ENCODE measurements at regions not wholly inside any gene's neighbourhood (a gene's known extent, or its start where the extent isn't known, plus 50 kb on each side); places are given as distances from the start of the nearest gene placed in this dataset.

- Histone ChIP-seq H3K18ac (ENCODE audit: insufficient read length, low read depth, low read length) (no peak overlapping the region), H3K23ac (ENCODE audit: insufficient read length, low read depth, low read length) (no peak overlapping the region), H3K4me2 (ENCODE audit: insufficient read depth, insufficient read length, low read length) (no peak overlapping the region), H2BK120ac (ENCODE audit: low read depth, low read length, poor library complexity, severe bottlenecking) (no peak overlapping the region), H2AFZ (ENCODE audit: low read length) (no peak overlapping the region), H3K4me1 (ENCODE audit: insufficient read depth, low read length) (peaks cover 2% of the 10 kb centered on the region; the same call in 1 of the 2 replicates), H4K91ac (ENCODE audit: insufficient read length, low read depth, low read length) (no peak overlapping the region), H4K8ac (replicated peaks; ENCODE audit: insufficient read length, low read depth, low read length) (no peak overlapping the region), H3K23me2 (ENCODE audit: insufficient read length, low read depth, low read length, poor library complexity, severe bottlenecking) (no peaks in the 10 kb centered on the region), H4K20me1 (ENCODE audit: control insufficient read depth, insufficient read depth, insufficient read length) (no peaks in the 10 kb centered on the region), H4K5ac (ENCODE audit: insufficient read length, low read depth, low read length) (no peak overlapping the region), H3K27me3 (ENCODE audit: insufficient read depth, low read length) (no peaks in the 10 kb centered on the region), H3K79me2 (ENCODE audit: insufficient read depth, low read length) (no peaks in the 10 kb centered on the region), H2BK20ac (ENCODE audit: low read depth, low read length, poor library complexity, severe bottlenecking) (no peak overlapping the region), H3K27ac (ENCODE audit: insufficient read length, low read depth, low read length) (no peak overlapping the region), H3T11ph (ENCODE audit: low read length) (no peak overlapping the region), H3K79me1 (ENCODE audit: insufficient read depth, low read depth, low read length, poor library complexity, severe bottlenecking) (no peaks in the 10 kb centered on the region), H3K14ac (ENCODE audit: insufficient read depth, low read length) (no peak overlapping the region), H3K56ac (ENCODE audit: insufficient read length, low read depth, low read length) (no peak overlapping the region), H3K9ac (ENCODE audit: extremely low read depth, insufficient read length, low read length) (no peak overlapping the region), H2AK5ac (ENCODE audit: insufficient read length, low read length) (no peak overlapping the region), H2BK12ac (ENCODE audit: insufficient read length, low read depth, low read length) (no peak overlapping the region), H2BK15ac (ENCODE audit: low read depth, low read length) (no peak overlapping the region), H2BK5ac (ENCODE audit: insufficient read length, low read length) (no peak overlapping the region), H3K4ac (ENCODE audit: low read depth, low read length) (no peak overlapping the region), H3K9me3 (ENCODE audit: control insufficient read depth, low read depth, low read length) (no peaks in the 10 kb centered on the region)
- DNase-seq, result no peak
- Mint-ChIP-seq H3K27ac (no peak overlapping the region), H3K9me3 (peaks cover 10 to 16% of the 10 kb centered on the region in 2 experiments), H3K4me1 (peaks cover 0 to 6% of the 10 kb centered on the region in 2 experiments; a peak in 1 of 4 replicates), H3K27me3 (ENCODE audit: low read depth) (no peaks in the 10 kb centered on the region), H3K4me3 (no peak overlapping the region), H3K36me3 (ENCODE audit: insufficient read depth in 1 of 3, low read depth in 3 of 3) (peaks cover 4 to 24% (median 9%) of the 10 kb centered on the region in 3 experiments; a peak in 6 of 7 replicates)
- TF ChIP-seq CTCF (conservative IDR thresholded peaks at IDR 0.05), result no peak
Observed at GRCh38 chr11:92702805-92703448, 266.5 kb upstream of the MTNR1B start.
